ENCODE measurements at regions not wholly inside any gene's neighbourhood (a gene's known extent, or its start where the extent isn't known, plus 50 kb on each side); places are given as distances from the start of the nearest gene placed in this dataset.
A peak's percentile ranks its signal among the peaks of the same experiment; 100 is the strongest.

DNA sequence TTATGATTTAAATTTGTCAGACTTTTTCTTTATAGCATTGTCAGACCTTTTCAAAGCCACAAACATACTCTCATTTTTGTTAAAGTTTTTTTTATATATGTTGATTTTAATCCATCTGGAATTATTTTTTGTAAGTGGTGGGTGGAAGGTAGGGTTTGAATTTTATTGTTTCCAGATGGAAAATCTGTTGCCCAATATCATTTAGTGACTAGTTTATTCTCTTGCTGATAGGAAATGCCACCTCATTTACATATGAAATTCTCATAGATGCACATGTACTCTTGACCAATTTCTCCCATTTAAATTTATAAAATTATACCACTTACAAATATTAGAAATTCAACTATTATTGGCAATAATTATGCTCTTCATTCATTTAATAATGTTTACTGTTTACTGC, 52.1 kb upstream of the PLCB1 start:
- Histone ChIP-seq H3K9me3 (no peaks in the 10 kb centered on the region), H3K36me3 (no peaks in the 10 kb centered on the region), H3K27ac (no peak overlapping the region), H3K4me1 (ENCODE audit: control insufficient read depth in 1 of 2, low read depth in 2 of 2) (peaks cover 0 to 6% of the 10 kb centered on the region in 2 donors), H3K4me3 (no peak overlapping the region), H3K27me3 (replicated peaks; ENCODE audit: insufficient read depth) (no peaks in the 10 kb centered on the region)
- ATAC-seq (ENCODE audit: insufficient number of reproducible peaks, low FRiP score, low read depth) (no peak), DNase-seq (ENCODE audit: low spot score) (no peak)
- TF ChIP-seq, protein P1, sequence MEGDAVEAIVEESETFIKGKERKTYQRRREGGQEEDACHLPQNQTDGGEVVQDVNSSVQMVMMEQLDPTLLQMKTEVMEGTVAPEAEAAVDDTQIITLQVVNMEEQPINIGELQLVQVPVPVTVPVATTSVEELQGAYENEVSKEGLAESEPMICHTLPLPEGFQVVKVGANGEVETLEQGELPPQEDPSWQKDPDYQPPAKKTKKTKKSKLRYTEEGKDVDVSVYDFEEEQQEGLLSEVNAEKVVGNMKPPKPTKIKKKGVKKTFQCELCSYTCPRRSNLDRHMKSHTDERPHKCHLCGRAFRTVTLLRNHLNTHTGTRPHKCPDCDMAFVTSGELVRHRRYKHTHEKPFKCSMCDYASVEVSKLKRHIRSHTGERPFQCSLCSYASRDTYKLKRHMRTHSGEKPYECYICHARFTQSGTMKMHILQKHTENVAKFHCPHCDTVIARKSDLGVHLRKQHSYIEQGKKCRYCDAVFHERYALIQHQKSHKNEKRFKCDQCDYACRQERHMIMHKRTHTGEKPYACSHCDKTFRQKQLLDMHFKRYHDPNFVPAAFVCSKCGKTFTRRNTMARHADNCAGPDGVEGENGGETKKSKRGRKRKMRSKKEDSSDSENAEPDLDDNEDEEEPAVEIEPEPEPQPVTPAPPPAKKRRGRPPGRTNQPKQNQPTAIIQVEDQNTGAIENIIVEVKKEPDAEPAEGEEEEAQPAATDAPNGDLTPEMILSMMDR (IDR thresholded peaks at IDR 0.05): no peak

GRCh38 chr20:8082025-8082424, 50.0 kb upstream of the PLCB1 start:
- no peaks in the 10 kb centered on the region for H3K9me3 ChIP-seq
- TF ChIP-seq, protein P1 (IDR thresholded peaks at IDR 0.05): peak; percentile 23
- H3K27me3 ChIP-seq (replicated peaks; ENCODE audit: insufficient read depth): no peaks in the 10 kb centered on the region
- no peaks in the 10 kb centered on the region for H3K36me3 ChIP-seq
- H3K4me1 ChIP-seq (ENCODE audit: control insufficient read depth in 1 of 2, low read depth in 2 of 2): peaks cover 0 to 1% of the 10 kb centered on the region in 2 donors
- no peak overlapping the region for H3K4me3 ChIP-seq
- no peak for DNase-seq (ENCODE audit: low spot score)
- ATAC-seq (ENCODE audit: insufficient number of reproducible peaks, low FRiP score, low read depth): no peak
- no peak overlapping the region for H3K27ac ChIP-seq
